Lower leg skin (tissue), 3 donors: ENCODE measurements at regions not wholly inside any gene's neighbourhood (a gene's known extent, or its start where the extent isn't known, plus 50 kb on each side); places are given as distances from the start of the nearest gene placed in this dataset.

Experiments used
- CTCF ChIP-seq, 3 donors: fragments of 450-650 bp; IDR thresholded peaks; one replicate each; pipeline ENCODE4 v1.5.1; 2016; ENCODE audit warnings: antibody characterized with exemption in 3 of 3, mild to moderate bottlenecking in 3 of 3, moderate library complexity in 2 of 3
- POLR2A ChIP-seq, 2 donors: fragments of 450-650 bp; IDR thresholded peaks; one replicate each; pipeline ENCODE4 v1.6.1; 2016 to 2017; ENCODE audit warnings: antibody characterized with exemption in 2 of 2, mild to moderate bottlenecking in 1 of 2, moderate library complexity in 1 of 2

GRCh38 chr1:57544345-57544744, 120.5 kb upstream of the DAB1 start:
- TF ChIP-seq CTCF (IDR thresholded peaks at IDR 0.05) (no peak), POLR2A (IDR thresholded peaks at IDR 0.05) (no peak)
